NCI-H82 treated with DMSO at 0.1 percent for 48 hours (cell line): ENCODE measurements at regions not wholly inside any gene's neighbourhood (a gene's known extent, or its start where the extent isn't known, plus 50 kb on each side); places are given as distances from the start of the nearest gene placed in this dataset.

Experiments
- DNase-seq: peaks from one replicate; lab custom pipeline; 2025; ENCODE audit not compliant: unreplicated experiment; lab: John Stamatoyannopoulos, UW

GRCh38 chr9:89877051-89878002 lies 272.5 kb downstream of the GADD45G start:
- DNase-seq: no peak

- DNase-seq: no peak
Measured at GRCh38 chr9:89878003-89878411, 273.2 kb downstream of the GADD45G start.

GRCh38 chr9:89878687-89879086 lies 273.9 kb downstream of the GADD45G start:
- no peak for DNase-seq

DNA sequence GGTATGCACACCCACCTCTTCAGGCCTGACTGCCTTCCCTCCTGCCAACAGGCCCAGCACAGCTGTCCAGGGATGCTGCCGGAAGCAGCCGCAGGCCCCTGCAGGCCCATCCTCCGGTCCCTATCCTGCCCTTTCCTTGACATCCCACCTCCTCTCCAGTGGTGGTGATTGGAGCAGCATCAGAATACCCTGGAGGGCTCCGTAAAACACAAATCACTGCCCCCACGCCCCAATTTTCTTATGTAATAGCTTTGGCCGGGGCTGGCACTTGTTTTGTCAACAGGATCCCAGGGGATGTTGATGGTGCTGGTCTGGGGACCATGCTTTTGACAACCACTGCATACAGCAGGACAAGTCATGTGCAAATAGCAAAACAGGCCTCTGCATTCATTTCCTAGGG lies 274.5 kb downstream of the GADD45G start:
- DNase-seq: no peak

- no peak for DNase-seq
Measured at GRCh38 chr9:89879701-89880100, 274.9 kb downstream of the GADD45G start.

DNA sequence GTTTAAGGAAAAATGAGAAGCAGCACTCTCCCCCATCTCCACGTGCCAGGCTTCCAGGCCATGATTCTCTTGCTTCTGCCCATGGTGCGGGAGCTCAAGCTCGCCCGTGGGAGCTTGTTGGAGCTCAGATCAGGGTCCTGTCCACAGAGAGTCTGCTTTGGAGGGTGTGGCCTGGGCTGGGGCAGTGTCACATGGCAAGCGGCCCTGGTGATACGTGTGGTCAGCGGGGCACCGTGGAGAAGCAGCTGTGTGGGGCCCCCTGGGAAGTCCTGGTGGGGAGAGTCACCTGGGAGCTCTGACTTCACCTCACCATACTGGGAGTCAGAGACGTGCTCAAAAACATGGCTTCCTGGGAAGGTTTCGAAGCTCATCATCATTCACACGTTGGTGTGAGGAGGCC lies 275.3 kb downstream of the GADD45G start:
- no peak for DNase-seq

GRCh38 chr9:89880721-89881120 lies 275.9 kb downstream of the GADD45G start:
- no peak for DNase-seq

- DNase-seq: no peak
Measured at GRCh38 chr9:89881431-89881830, 276.6 kb downstream of the GADD45G start.

- DNase-seq: no peak
Measured at GRCh38 chr9:89882930-89883361, 278.1 kb downstream of the GADD45G start.

DNA sequence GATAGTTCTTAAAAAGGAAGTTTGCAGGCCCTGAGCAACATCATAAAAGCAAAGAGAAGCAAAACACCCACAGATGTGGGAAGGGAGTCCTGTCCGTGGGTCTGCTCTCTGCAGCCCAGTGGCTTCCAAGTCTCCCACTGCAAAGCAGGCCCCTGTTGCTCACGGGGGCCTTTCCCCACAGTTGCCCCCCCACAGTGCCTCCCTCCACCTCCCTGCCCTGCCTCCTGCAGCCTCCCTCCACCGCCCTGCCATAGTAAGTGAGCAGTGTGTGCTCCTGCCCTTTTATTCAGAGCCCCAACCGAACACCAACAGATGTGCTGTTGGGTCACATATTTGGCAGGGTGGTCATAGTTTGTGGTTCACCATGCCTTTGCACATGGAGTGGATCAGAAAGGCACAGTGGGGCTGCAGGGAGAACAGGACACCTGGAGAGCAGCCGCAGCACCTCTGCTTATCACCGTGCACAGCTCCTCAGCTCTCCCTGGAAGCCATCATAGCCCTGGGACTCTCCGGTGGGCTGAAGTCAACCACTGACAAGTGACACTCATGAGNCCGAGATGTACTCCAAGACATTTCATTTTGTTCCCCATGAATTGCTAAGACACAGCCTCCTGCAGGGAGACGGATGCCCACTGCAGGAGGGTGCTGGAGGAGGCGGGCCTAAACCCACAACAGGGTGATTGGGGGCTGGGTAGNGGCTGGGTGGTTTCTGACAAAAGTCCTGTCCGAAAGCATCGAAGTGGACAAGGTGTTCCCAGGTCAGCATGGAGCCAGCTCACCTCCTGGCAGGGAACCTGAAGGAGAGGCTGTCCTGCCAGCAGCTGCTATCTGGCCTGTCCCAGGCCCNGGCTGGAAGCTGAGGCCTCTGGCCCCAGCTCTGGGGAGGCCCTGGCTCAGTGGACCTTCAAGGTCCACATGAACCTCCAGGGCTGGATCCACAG lies 278.9 kb downstream of the GADD45G start:
- DNase-seq: no peak

DNA sequence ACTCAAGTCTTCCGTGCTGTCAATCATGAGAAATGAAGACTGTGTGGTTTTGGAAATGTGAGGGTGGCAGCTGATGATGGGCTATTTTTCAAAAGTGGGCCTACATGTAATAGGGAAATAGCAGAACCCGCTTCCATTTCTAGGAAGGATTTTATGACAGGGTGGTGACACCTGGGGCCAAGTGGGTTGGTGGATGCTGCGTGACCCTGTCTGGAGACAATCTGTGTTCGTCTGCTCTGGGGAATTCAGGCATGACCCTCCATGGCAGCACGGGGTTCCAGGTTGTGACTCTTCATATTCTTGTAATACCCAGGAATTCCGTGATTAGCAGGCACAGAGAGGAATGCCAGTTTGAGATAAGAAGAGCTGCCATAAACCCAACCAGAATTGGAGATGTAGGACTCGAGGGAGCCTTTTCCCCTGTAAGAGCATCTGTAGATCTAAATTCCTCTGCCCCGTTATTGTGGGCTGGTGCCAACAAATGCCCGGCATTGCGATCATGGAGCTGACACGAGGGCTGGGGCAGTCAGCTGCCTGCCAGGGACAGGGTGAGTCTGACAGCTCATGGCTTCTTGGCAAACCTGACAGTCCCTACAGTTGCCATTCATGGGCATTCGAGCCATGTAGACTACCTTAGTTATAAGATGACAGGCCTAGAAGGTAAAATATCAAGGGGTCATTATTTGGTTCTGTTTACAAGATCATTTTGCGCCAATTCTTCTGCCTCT lies 279.7 kb downstream of the GADD45G start:
- DNase-seq: no peak

GRCh38 chr9:89885156-89885555 lies 280.3 kb downstream of the GADD45G start:
- DNase-seq: no peak

GRCh38 chr9:89886281-89886700 lies 281.5 kb downstream of the GADD45G start:
- no peak for DNase-seq

GRCh38 chr9:89887286-89887685 lies 282.5 kb downstream of the GADD45G start:
- no peak for DNase-seq

- DNase-seq: no peak
Measured at GRCh38 chr9:89888233-89888632, 283.4 kb downstream of the GADD45G start.

DNA sequence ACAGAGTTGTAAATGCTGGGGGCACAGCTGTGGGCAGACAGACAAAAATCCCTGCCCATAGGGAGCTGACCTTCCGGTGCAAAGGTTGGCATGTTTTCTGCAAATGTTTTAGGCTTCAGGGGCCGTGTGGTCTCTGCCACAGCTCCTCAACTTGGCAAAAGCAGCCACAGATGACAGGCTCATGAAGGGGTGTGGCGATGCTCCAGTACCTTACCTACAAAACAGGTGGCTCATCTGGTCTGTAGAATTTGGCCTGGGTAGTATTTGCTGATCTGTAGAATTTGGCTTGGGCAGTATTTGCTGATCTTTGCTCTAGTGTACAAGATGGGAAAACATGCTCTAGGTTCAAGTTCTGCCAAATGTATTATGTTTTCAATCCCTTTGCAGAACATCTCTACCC lies 283.9 kb downstream of the GADD45G start:
- DNase-seq: no peak

DNA sequence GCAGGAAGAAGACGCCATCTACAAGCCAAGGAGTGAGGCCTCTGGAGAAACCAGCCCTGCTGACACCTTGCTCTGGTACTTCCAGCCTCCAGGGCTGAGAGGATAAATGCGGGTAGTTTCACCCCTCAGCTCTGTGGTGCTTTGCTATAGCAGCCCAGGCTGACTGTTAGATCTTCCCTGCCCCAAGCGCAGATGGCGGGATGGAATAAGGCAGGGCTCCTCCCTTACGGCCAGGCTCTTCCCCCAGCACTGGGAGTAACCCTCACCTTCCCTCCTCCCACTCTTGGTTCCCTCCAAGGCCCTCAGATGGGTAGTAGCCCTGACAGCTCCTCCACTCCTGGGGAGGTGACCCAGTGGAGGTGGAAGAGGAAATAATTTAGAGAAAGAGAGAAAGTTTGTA lies 285.1 kb downstream of the GADD45G start:
- no peak for DNase-seq

DNA sequence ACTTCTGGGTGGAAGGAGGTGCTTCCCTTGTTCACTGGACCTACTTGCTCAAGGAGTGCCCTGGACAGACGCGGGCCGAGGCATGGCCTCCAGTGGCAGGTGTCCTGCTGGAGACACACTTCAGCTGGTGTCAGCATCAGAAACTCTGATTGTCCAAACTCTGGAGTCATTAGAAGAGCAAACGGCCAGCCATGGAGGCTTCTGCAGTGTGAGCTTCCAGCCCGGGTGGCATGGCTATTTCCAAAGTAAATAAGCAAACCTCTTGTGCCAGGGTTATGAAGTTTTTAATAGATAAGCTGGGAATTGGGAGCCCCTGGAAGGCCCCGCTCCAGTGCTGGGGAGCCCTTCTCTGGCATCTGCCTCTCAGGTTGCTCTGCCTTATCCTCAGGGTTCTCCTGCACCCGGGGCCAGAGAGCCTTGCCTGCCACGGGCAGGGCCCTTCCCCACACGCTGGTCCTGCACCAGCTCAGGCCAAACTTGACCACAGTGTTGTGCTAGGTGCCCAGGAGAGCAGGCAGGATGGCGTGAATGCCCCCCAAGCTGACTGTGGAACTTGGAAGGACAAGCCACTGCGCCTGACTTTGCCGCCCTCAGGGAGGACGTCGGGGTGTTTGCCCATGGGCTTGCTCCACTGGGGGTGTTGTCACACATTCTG lies 285.6 kb downstream of the GADD45G start:
- DNase-seq: no peak

- no peak for DNase-seq
Measured at GRCh38 chr9:89891221-89891590, 286.4 kb downstream of the GADD45G start.

- no peak for DNase-seq
Measured at GRCh38 chr9:89891591-89892304, 286.9 kb downstream of the GADD45G start.
